ENCODE measurements at regions not wholly inside any gene's neighbourhood (a gene's known extent, or its start where the extent isn't known, plus 50 kb on each side); places are given as distances from the start of the nearest gene placed in this dataset.

- no peak for TF ChIP-seq CTCF (IDR thresholded peaks at IDR 0.05)
- TF ChIP-seq POLR2A (IDR thresholded peaks at IDR 0.05): no peak
Measured at GRCh38 chrX:42519666-42520231, 258.2 kb downstream of the PPP1R2C start.

Measured in vagina (tissue), 2 donors.